ENCODE measurements at regions not wholly inside any gene's neighbourhood (a gene's known extent, or its start where the extent isn't known, plus 50 kb on each side); places are given as distances from the start of the nearest gene placed in this dataset.
"Not testable (repeated sequence)": the region's sequence is repeated elsewhere in the genome, so short reads cannot be mapped to it uniquely, and the experiment has no call there.

DNA sequence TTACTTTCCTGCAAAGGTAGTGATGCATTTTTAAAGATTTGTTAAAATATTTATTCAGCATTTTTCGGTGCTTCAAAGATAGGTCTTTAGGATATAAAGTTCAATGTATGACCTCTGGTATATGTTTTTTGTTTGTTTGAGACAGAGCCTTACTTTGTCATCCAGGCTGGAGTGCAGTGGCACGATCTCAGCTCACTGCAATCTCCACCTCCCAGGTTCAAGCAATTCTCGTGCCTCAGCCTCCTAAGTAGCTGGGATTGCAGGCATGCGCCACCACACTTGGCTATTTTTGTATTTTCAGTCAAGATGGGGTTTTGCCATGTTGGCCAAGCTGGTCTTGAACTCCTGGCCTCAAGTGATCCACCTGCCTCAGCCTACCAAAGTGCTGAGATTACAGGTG, 131.9 kb upstream of the ADGRF1 start:
- TF ChIP-seq, protein P1, sequence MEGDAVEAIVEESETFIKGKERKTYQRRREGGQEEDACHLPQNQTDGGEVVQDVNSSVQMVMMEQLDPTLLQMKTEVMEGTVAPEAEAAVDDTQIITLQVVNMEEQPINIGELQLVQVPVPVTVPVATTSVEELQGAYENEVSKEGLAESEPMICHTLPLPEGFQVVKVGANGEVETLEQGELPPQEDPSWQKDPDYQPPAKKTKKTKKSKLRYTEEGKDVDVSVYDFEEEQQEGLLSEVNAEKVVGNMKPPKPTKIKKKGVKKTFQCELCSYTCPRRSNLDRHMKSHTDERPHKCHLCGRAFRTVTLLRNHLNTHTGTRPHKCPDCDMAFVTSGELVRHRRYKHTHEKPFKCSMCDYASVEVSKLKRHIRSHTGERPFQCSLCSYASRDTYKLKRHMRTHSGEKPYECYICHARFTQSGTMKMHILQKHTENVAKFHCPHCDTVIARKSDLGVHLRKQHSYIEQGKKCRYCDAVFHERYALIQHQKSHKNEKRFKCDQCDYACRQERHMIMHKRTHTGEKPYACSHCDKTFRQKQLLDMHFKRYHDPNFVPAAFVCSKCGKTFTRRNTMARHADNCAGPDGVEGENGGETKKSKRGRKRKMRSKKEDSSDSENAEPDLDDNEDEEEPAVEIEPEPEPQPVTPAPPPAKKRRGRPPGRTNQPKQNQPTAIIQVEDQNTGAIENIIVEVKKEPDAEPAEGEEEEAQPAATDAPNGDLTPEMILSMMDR (IDR thresholded peaks at IDR 0.05 in 4 of 5, conservative IDR thresholded peaks at IDR 0.05 in 1 of 5) = not testable (repeated sequence)
- not testable (repeated sequence) for TF ChIP-seq POLR2A (IDR thresholded peaks at IDR 0.05)
